Bone marrow (tissue), 2 donors: ENCODE measurements at regions not wholly inside any gene's neighbourhood (a gene's known extent, or its start where the extent isn't known, plus 50 kb on each side); places are given as distances from the start of the nearest gene placed in this dataset.

Experiments
- DNase-seq, 2 donors: peaks; one replicate each; lab custom pipeline; 2025; lab: John Stamatoyannopoulos, UW

DNA sequence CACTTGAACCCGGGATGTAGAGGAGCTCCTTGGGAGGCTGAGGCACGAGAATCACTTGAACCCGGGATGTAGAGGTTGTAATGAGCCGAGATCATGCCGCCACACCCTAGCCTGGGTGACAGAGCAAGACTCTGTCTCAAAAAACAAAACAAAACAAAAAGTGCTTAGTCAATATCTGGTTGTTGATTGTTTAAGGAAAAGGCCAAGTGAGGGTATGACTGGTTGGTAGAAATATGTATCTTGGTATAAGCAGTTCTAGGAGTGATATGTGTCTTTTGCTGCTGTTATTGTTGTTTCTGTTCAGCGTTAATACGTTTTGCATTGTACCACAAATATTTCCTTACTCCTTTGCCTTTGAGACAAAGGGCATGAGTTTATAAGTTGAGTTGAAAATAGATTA is 210.7 kb upstream of the DMRT1 start:
- no peak for DNase-seq

DNA sequence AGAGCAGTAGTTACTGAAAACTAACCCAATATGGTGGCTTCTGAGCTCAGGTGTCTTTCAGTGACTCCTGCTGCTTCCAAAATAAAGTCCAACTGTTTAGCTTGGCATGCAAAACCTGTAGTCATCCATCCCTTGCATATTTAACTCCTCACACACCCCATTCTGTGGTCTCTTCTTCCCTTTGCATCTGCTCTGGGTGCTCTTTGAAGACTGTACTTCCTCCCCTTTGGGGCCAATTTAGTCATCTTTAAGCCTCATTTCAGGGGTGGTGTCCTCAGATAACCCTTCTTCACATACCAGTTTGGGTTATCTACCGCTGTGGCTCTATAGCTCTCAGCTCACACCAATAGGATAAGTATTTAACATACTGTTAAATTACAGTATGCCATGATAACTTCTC is 209.9 kb upstream of the DMRT1 start:
- no peak for DNase-seq

DNA sequence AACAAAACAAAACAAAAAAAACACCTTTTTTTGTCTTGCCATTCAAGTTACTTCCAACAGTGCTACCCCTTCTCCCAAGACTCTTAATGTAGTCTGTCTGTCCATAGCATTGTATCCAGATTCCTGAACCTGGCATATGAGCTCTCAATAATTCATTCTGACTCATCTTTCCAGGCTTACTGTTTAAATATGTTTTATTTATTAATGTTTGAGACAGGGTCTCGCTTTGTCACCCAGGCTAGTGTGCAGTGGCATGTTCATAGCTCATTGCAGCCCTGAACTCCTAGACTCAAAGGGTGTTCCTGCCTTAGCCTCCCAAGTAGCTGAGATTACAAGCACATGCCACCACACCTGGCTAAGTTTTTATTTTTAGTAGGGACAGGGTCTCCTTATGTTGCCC is 208.0 kb upstream of the DMRT1 start:
- no peak for DNase-seq

DNA sequence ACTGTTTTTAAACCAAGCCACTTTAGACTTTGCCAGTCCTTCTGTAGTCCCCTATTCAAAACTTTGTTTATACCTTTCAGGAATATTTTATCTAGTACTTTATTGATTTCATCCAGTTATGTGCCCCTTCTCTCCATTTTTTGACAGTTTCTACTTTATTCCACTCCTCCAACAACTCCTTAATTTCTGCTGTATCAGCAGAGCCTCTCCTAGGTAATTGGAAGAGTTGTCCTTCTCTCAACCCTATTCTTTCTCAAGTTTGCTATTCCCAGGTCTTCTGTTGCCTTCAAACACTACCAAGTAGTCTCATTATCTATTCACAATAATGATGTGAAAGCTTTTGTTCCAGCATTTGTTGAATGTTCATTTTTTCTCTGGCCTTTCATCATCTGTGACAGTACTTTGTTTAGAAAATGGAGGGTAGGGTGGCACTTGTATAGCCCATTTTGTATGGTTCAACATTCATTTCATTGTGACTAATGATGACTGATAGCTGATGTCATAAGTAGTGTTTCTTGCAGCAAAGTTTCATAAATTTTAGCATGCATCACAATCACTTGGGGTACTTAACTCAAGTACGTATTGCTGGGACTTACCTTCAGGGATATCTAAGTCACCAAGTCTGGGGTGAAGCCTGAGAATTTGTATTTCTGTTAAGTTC is 204.4 kb upstream of the DMRT1 start:
- DNase-seq, result no peak

DNA sequence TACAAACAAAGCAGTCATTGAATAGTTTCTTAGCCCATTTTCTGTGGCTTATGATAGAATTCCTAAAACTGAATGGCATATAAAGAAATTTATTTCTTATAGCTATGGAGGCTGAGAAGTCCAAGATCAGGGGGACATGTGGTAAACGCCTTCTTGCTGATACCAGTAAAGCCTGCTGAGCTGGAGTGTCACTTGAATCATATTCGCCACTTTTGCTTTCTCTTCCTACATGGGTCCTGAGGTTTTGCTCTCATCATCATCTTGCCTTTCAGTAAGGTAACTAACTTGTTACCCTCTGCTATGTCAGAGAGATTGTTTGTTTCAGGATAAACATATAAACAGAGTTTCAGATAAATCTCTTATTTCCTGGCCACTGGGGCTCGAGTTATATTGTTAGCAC is 203.3 kb upstream of the DMRT1 start:
- DNase-seq, result no peak

DNA sequence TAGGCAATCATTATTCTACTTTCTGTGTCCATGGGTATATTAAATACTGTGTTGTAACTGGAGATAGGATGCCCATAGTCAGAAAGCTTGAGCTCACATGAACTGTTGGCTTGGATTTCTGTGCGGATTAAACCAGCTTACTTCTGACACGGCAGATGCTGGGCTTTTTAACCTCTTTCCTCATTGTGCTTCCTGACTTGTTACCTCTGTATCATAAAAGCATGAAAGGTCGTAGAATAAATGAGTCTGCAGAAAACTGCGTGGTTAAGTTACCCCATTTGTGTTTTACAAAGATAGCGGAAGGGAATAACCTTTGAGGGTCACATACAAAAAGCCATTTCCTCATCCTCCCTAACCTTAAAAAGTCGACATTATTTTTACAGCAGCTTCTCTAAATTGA is 199.5 kb upstream of the DMRT1 start:
- DNase-seq, result peak in 1 of 2 donors; percentile 15

DNA sequence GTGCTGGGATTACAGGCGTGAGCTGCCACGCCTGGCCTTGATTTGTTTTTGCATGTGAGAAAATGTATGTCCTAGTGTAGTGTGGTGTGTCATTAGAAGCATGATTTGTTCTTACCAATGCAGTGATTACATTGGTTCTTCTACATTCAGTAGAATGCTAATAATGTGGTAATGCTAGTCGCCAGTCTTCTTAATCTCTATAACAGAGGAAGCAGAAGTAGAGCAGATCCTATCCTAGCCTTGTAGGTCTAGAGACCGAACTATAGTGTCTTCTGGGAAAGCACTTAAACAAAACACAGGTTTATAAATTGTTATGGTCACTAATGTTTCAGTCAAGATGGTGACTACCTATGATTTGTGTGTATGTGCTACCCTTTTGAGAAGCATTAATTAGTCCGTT is 197.5 kb upstream of the DMRT1 start:
- no peak for DNase-seq

DNA sequence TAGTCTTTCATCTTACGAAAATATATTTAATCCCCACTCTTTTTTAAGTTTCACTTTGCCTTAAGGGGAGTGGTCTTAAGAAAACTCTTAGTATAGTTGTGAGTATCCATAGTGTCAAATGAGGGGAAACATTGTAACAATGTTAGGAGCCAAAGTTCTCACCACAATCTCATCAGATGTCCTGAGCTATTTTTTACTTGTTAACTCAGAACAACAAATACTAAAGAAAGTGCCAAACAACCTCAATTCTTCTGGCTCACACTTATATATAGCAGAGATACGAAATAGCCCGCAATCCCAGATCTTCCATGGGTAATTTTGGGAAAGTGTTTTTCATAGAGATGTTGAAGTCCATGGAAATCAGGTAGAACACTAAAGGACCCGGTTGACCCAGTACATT is 194.0 kb upstream of the DMRT1 start:
- DNase-seq, result no peak

DNA sequence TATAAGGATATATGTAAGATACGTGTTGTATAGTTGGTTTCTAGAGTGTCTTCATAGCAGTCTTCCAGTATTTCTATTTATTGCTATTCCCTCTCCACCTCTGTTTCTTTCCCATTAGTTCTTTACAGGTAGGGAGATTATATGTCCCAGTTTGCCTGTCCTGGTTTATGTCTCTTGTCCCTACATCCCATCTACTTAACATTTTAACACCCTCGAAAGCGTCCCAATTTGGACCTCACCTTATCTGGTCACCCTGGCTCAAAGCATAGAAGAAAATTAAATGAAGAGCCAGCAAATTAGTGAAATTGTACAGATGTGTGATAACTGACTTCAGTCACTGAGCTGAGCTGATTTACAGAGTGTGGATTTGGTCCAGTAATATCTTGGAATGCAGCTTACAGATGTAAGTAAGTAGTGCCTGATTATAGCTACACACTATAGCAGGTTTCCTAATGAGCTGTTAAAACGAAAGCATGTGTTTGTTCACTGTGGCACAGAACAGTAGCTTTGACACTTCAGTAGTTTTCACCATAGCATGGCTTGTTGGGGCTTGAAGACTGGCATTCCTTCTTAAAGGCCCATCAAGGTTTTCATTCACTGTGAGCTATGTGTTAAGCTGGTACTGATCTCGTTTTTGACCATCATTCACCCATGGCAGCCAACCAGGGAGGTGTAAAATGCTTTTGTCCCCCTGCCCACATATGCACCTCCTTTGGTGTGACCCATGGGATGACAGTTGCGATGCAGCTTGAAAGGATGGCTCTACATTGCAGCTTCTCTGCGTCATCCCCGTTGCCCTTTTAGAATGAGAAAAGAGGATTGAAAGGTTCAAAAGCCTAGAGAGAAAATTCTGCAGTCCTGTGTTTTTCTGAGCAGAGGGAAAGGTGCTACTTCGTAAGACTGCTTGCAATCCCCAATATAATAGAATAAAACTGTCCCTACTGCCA is 192.1 kb upstream of the DMRT1 start:
- DNase-seq, result no peak

DNA sequence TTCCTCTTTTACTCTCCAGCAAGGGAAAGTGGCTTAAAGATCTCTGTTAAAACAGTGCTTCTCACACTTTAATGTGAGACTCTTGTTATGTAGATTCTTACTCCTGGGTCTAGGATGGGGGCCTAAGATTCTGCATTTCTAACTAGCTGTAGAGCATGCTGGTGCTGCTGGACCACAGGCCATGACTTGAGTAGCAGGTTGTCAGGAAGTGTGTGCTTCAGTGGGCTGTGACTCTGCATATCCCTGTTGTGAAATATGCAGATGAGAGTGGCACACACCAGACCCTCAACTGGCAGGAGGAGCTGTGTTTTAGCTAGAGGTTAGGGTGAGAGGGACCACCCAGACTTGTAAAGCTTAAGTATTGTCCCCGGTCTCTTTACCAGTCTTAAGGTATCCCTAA is 191.1 kb upstream of the DMRT1 start:
- DNase-seq, result peak in 1 of 2 donors; percentile 75

DNA sequence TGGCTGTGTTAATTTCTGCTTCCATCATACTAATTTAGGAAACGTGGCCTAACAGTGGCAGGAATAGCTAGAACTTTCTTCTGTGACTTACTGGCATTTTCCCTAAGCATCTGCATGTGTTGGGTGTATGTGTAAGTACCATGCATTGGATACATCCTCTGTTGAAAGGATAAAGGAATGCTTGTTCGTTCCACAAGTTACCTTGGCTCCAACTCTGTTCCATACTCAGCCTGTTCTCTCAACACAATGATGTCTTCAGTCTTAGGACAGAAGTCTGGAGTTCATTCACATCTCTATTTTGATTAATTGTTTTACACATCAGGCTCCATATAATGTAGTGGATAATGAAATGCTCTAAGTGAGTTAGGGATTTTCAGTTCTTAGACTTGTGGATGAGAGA is 190.1 kb upstream of the DMRT1 start:
- DNase-seq, result no peak

DNA sequence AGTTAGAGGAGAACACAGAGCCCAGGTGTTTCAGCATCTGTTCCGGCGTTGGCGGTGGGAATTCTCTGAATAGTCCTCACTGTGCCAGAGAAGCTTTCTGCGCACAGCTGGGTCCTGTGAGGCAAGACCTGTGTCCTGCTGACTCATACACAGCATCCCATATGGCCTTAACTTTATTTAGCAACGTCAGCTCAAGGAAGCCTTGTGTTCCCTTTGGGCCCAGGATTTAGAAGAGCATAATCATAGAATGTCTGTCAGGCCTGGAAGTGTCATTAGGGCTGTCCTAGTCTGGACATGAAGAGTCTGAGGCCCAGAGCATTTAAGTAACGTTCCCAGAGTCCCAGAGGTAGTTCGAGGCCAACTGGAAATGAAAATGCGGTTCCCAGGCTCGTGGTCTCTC is 188.6 kb upstream of the DMRT1 start:
- no peak for DNase-seq

DNA sequence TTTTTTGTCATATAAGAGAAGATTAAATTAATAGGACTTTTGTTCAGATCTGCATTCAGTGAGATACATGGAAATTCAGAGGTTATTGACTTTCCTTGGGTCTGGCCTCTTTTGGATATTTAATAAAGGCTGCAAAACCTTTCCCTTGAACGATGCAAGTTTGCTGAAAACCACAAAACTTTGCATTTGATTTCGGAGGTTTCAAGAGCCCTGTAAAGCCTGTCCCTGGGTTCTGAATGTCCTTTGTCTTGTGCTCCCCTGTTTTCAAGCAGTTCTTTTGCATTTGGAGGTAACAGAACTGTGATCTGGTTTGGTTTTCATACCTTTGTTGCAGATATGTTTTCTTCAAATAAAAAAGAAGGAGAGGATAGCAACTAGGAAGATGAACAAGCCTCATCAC is 188.1 kb upstream of the DMRT1 start:
- DNase-seq, result no peak

DNA sequence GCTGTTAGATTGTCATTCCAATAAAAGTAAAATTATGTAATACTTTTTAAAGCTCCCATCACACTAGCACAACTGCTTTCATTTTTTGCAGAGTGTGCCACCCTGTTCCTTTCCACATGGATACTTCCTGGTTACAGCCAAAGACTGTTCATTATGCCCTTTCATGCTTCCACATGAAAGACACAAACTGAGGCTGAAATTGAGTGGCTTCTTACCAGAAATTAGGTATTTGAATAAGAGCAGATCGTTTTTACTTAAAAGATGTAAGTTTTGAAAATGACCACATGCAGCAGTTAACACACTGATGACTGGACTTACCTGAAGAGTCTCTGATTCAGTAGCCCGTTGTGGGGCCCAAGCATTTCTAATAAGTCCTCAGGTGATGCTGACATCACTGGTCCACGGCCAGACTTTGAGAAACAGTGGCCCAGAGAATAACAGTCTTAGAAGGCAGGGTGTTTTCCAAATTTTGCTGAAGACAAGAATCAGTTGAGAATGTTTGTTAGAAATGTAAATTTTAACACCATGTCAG is 187.6 kb upstream of the DMRT1 start:
- no peak for DNase-seq

DNA sequence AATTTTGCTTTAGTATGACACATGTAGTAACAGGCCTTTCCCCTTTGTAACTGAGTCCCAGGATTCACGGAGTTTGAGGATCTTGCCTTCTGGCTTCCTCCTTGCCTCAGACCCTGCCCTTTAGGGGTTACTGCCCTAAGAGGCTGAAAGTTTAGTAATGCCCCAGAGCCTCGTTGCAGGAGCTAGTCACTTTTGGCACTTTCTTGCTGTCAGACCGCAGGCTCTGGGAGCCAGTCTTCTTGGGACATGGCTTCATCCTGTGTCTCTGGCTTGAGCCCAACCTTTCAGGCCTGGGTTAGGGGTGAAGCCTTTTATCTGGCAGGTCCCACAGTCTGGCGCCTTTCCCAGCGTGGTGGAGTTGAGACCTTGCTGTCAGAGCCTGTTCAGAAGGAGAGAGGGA is 185.6 kb upstream of the DMRT1 start:
- DNase-seq, result no peak

DNA sequence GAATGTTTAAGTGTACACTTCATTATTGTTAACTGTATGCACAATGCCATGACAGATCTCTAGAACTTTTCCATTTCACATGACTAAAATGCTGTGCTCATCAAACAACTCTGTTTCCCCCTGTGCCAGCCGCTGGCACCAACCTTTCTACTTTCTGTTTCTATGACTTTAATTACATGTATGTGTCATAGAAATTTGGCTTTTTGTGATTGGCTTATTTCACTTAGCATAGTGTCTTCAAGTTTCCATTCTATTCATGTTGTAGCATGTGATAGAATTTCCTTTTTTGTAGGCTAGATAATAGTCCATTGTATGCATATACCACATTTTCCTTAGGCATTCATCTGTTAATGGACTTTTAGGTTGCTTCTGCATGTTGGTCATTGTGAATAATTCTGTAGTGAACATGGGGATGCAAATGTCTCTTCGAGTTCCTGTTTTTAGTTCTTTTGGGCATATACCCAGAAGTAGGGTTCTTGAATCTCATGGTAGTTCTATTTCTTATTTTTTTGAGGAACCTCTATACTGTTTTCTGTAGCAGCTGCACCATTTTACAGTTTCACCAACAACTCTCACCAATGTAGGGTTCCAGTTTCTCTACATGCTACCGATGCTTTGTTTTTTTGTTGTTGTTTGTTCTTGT is 184.4 kb upstream of the DMRT1 start:
- DNase-seq, result peak in 1 of 2 donors; percentile 57

DNA sequence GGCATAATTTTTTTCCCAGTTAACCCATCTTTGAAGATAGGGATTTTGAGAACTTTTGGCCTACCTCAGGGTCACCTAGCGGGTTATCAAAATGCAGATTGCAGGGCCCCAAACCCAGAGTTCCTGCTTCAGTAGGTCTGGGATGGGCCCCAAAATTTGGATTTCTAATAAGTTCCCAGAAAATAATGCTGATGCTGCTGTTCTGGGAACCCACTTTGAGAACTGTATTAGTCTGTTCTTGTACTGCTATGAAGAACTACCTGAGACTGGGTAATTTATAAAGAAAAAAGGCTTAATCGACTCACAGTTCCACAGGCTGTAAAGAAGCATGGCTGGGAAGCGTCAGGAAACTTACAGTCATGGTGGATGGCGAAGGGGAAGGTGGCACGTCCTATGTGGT is 182.2 kb upstream of the DMRT1 start:
- DNase-seq, result no peak

DNA sequence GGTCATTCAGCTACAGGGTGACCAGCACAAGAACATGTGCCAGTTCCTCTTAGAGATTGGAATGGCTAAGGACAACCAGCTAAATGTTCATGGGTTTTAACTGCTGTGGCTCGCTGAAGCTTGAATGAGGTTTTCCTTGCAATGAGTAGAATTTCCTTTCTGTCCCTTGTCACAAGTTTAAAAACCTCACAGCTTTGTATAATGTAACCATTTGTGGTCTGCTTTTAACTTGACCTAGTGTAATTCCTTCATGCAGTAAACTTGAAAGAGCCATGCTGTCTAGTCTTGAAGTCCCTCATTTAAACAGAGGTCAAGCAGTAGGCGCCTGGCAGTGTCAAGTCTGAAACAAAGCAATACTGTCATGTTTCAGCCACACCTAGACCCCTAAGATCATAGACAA is 181.3 kb upstream of the DMRT1 start:
- no peak for DNase-seq

DNA sequence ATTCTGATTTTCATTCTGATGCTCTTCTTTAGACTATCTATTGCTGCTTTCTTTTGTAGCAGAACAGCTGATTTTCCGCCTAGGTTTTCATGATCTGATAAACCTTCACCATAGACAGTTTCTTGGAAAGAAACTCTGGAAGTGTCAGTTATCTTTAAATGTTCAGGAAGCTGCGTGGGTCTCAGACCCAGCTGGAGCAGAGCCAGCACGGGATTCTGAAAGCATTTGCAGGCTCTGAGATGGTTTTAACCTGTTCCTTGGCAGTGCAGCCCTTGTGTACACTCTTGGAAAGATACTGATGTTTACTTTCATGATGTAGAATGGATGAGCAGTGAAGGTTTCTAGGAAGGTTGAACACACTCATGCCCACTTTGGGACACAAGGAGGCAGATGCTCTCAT is 178.0 kb upstream of the DMRT1 start:
- no peak for DNase-seq

DNA sequence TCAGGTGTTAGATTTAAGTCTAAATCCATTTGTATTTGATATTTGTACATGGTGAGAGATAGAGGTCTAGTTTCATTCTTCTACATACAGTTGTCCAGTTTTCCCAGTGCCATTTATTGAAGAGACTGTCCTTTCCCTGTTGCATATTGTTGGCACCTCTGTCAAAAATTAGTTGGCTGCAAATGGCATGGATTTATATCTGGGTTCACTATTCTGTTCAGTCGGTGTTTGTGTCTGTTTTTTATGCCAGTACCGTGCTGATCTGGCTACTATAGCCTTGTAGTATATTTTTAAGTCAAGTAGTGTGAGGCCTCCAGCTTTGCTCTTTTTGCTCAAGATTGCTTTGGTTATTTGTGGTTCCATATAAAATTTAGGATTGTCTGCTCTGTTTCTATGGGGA is 176.2 kb upstream of the DMRT1 start:
- no peak for DNase-seq

DNA sequence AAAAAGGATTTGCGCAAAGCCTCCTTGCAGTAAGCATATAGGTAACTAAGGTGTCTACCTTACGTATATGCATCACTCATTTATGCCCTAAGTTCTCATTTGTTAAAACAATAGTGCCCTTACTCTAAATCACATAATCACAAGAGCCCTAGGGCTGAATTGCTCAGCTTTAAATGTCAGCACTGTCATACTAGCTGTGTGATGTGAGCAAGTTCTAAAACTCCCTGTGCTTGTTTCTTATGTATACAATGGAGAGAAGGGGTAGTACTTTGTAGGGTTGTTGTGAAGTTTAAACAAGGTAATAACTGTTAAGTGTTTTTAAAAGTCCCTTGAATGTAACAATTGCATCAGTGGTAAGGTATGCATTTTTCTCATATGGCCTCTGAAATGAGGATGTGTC is 169.5 kb upstream of the DMRT1 start:
- DNase-seq, result no peak

DNA sequence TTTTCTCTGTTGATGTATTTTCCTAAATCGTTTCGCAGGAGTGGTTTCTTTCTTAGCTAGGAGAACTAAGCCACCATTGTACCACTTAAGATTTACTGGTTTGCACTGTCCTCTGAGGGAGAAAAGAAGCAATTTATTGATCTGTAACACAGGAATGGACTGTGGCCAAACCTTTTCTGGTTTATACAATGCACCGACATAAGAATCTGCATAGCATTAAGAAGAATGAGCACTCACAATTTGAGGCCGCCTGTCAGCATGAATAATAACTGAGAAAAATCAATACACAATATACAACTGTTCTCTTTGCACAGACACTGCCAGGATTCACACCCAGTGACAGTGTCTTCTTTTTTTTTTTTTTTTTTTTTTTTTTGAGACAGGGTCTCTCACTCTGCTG is 168.6 kb upstream of the DMRT1 start:
- no peak for DNase-seq
